Vagina (tissue), 2 donors: ENCODE measurements at regions not wholly inside any gene's neighbourhood (a gene's known extent, or its start where the extent isn't known, plus 50 kb on each side); places are given as distances from the start of the nearest gene placed in this dataset.
"Not testable (repeated sequence)": the region's sequence is repeated elsewhere in the genome, so short reads cannot be mapped to it uniquely, and the experiment has no call there.

Experiments used
- DNase-seq, 2 donors: peaks; one replicate each; pipeline ENCODE4 v3.0.0-alpha.2; 2017; ENCODE audit errors: extremely low spot score in 2 of 2
- H3K27ac ChIP-seq: fragments of 200-600 bp; sonication (generic); one replicate; pipeline ENCODE4 v1.5.1; 2019
- H3K27me3 ChIP-seq: fragments of 200-600 bp; sonication (generic); one replicate; pipeline ENCODE4 v1.5.1; 2019
- H3K36me3 ChIP-seq, 2 donors: fragments of 200-600 bp; sonication (generic); one replicate each; pipeline ENCODE4 v1.5.1; 2017 to 2019
- H3K4me1 ChIP-seq: fragments of 200-600 bp; sonication (generic); one replicate; pipeline ENCODE4 v1.5.1; 2019
- H3K4me3 ChIP-seq, 2 donors: fragments of 200-600 bp; sonication (generic); 1 replicate in 1 of 2; 2 replicates in 1 of 2; pipeline ENCODE4 v1.5.1; 2016 to 2019
- H3K9me3 ChIP-seq: fragments of 200-600 bp; sonication (generic); one replicate; pipeline ENCODE4 v1.5.1; 2019
- CTCF ChIP-seq, 3 experiments: fragments of 450-650 bp in 2 of 3; fragments of 200-600 bp in 1 of 3; sonication (generic) in 1 of 3; IDR thresholded peaks; one replicate each; pipeline ENCODE4 v1.5.1; 2017 to 2019; ENCODE audit warnings: antibody characterized with exemption in 3 of 3, mild to moderate bottlenecking in 2 of 3, moderate library complexity in 2 of 3
- POLR2A ChIP-seq, 2 donors: fragments of 450-650 bp; IDR thresholded peaks; one replicate each; pipeline ENCODE4 v1.6.1; 2017; ENCODE audit warnings: antibody characterized with exemption in 2 of 2, mild to moderate bottlenecking in 2 of 2, moderate library complexity in 2 of 2
- POLR2AphosphoS5 ChIP-seq, 2 donors: sonication (generic); formaldehyde crosslinking; IDR thresholded peaks; one replicate each; pipeline ENCODE4 v1.9.0; 2017; ENCODE audit warnings: antibody characterized with exemption in 2 of 2, mild to moderate bottlenecking in 2 of 2, low read depth in 1 of 2; ENCODE audit not compliant: insufficient read depth in 1 of 2
- intact Hi-C: fragments of 100-400 bp; cut with DNase I; formaldehyde crosslinking; loops from one replicate; pipeline ENCODE4 v1.15.1; 2023

- Histone ChIP-seq H3K36me3 (no peaks in the 10 kb centered on the region), H3K9me3 (no peaks in the 10 kb centered on the region), H3K4me3 (no peak overlapping the region), H3K27ac (no peak overlapping the region), H3K4me1 (peaks cover 37% of the 10 kb centered on the region), H3K27me3 (no peaks in the 10 kb centered on the region)
- TF ChIP-seq CTCF (IDR thresholded peaks at IDR 0.05): no peak
- TF ChIP-seq POLR2AphosphoS5 (IDR thresholded peaks at IDR 0.05; ENCODE audit: insufficient read depth in 1 of 2, low read depth in 1 of 2): no peak
- no peak for TF ChIP-seq POLR2A (IDR thresholded peaks at IDR 0.05)
- no peak for DNase-seq
- intact Hi-C loops: no loop called here
These were observed 142.0 kb downstream of the DLL1 start for GRCh38 chr6:170148709-170149470.

GRCh38 chr6:170147832-170148708 is 142.8 kb downstream of the DLL1 start:
- Histone ChIP-seq H3K27ac (no peak overlapping the region), H3K36me3 (no peaks in the 10 kb centered on the region), H3K9me3 (no peaks in the 10 kb centered on the region), H3K27me3 (no peaks in the 10 kb centered on the region), H3K4me3 (no peak overlapping the region), H3K4me1 (peaks cover 31% of the 10 kb centered on the region)
- DNase-seq: no peak
- intact Hi-C loops: no loop called here
- TF ChIP-seq CTCF (IDR thresholded peaks at IDR 0.05) (no peak), POLR2AphosphoS5 (IDR thresholded peaks at IDR 0.05; ENCODE audit: insufficient read depth in 1 of 2, low read depth in 1 of 2) (no peak), POLR2A (IDR thresholded peaks at IDR 0.05) (no peak)

- Histone ChIP-seq H3K36me3 (no peaks in the 10 kb centered on the region), H3K27me3 (no peaks in the 10 kb centered on the region), H3K9me3 (no peaks in the 10 kb centered on the region), H3K27ac (no peak overlapping the region), H3K4me3 (no peak overlapping the region), H3K4me1 (peaks cover 23% of the 10 kb centered on the region)
- TF ChIP-seq POLR2A (IDR thresholded peaks at IDR 0.05) (no peak), POLR2AphosphoS5 (IDR thresholded peaks at IDR 0.05; ENCODE audit: insufficient read depth in 1 of 2, low read depth in 1 of 2) (no peak), CTCF (IDR thresholded peaks at IDR 0.05) (no peak)
- intact Hi-C loops: no loop called here
- DNase-seq: no peak
These were observed 143.7 kb downstream of the DLL1 start for GRCh38 chr6:170147056-170147787.

GRCh38 chr6:170146640-170147039 is 144.2 kb downstream of the DLL1 start:
- no peak overlapping the region for H3K27ac ChIP-seq
- intact Hi-C loops: no loop called here

GRCh38 chr6:170146131-170146530 is 144.7 kb downstream of the DLL1 start:
- H3K9me3 ChIP-seq, H3K36me3 ChIP-seq, H3K27ac ChIP-seq, intact Hi-C loops, H3K27me3 ChIP-seq, DNase-seq, H3K4me3 ChIP-seq: not testable (repeated sequence)
- H3K4me1 ChIP-seq: peaks cover 12% of the 10 kb centered on the region

More at GRCh38 chr6:170146640-170147039, 144.2 kb downstream of the DLL1 start:
- no peak for TF ChIP-seq POLR2AphosphoS5 (IDR thresholded peaks at IDR 0.05; ENCODE audit: insufficient read depth in 1 of 2, low read depth in 1 of 2)
- no peak for TF ChIP-seq CTCF (IDR thresholded peaks at IDR 0.05)
- no peak for TF ChIP-seq POLR2A (IDR thresholded peaks at IDR 0.05)
- Histone ChIP-seq H3K9me3 (no peaks in the 10 kb centered on the region), H3K27me3 (no peaks in the 10 kb centered on the region), H3K4me3 (no peak overlapping the region), H3K36me3 (no peaks in the 10 kb centered on the region), H3K4me1 (peaks cover 17% of the 10 kb centered on the region)
- no peak for DNase-seq

- DNase-seq, H3K27ac ChIP-seq, H3K9me3 ChIP-seq, H3K4me3 ChIP-seq, H3K36me3 ChIP-seq, H3K27me3 ChIP-seq, intact Hi-C loops: not testable (repeated sequence)
- H3K4me1 ChIP-seq: peaks cover 12% of the 10 kb centered on the region
These were observed 145.2 kb downstream of the DLL1 start for GRCh38 chr6:170145716-170146115.
